ENCODE measurements at regions not wholly inside any gene's neighbourhood (a gene's known extent, or its start where the extent isn't known, plus 50 kb on each side); places are given as distances from the start of the nearest gene placed in this dataset.

GRCh38 chr5:102638912-102639652, 116.0 kb upstream of the PAM start:
- DNase-seq (ENCODE audit: low spot score in 2 of 2): no peak
- H3K4me3 ChIP-seq (ENCODE audit: low read depth, poor library complexity, severe bottlenecking): no peak overlapping the region
- TF ChIP-seq CTCF (IDR thresholded peaks at IDR 0.05): no peak
- no peak for TF ChIP-seq POLR2A (IDR thresholded peaks at IDR 0.05)
- intact Hi-C loops (cut with DNase I; ENCODE audit: low total_unique reads): no loop called here
- 49 to 55% methylated on average over 2 of the region's 2 CpGs for WGBS, 2 donors

GRCh38 chr5:102649731-102650130, 105.4 kb upstream of the PAM start:
- no peak overlapping the region for H3K4me3 ChIP-seq (ENCODE audit: low read depth, poor library complexity, severe bottlenecking)
- TF ChIP-seq CTCF (IDR thresholded peaks at IDR 0.05) (no peak), POLR2A (IDR thresholded peaks at IDR 0.05) (no peak)
- no peak for DNase-seq (ENCODE audit: low spot score in 2 of 2)
- 41 to 46% methylated on average over 1 of the region's 1 CpG for WGBS, 2 donors
- intact Hi-C loops (cut with DNase I; ENCODE audit: low total_unique reads): no loop called here

DNA sequence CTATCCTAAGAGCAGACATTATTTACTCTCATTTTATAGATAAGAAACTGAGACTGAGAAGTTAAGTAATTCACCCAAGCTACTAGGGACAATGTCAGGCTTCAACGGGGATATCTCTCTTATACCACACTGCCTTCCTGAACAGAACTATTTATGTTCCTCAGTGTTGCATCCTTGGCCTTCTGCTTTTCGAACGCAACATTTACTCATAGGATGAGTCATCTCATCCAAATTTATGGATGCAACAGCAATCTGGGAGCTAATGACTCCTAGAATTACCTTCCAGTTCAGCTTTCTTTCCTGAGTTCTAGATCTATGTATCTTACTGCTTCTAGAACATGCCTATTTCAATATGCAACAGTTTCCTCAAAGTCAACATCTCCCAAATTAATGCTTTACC, 103.6 kb upstream of the PAM start:
- intact Hi-C loops (cut with DNase I; ENCODE audit: low total_unique reads): no loop called here
- H3K4me3 ChIP-seq (ENCODE audit: low read depth, poor library complexity, severe bottlenecking): no peak overlapping the region
- 78 to 82% methylated on average over 3 of the region's 3 CpGs for whole genome bisulfite sequencing, 2 donors
- DNase-seq (ENCODE audit: low spot score in 2 of 2): no peak
- TF ChIP-seq POLR2A (IDR thresholded peaks at IDR 0.05) (no peak), CTCF (IDR thresholded peaks at IDR 0.05) (no peak)

GRCh38 chr5:102654559-102655349, 100.4 kb upstream of the PAM start:
- WGBS, 2 donors: 32 to 46% methylated on average over 1 of the region's 1 CpG
- TF ChIP-seq CTCF (IDR thresholded peaks at IDR 0.05): no peak
- no peak for TF ChIP-seq POLR2A (IDR thresholded peaks at IDR 0.05)
- intact Hi-C loops (cut with DNase I; ENCODE audit: low total_unique reads): no loop called here
- H3K4me3 ChIP-seq (ENCODE audit: low read depth, poor library complexity, severe bottlenecking): no peak overlapping the region
- DNase-seq (ENCODE audit: low spot score in 2 of 2): no peak

GRCh38 chr5:102659151-102659550, 96.0 kb upstream of the PAM start:
- DNase-seq (ENCODE audit: low spot score in 2 of 2): no peak
- TF ChIP-seq CTCF (IDR thresholded peaks at IDR 0.05) (no peak), POLR2A (IDR thresholded peaks at IDR 0.05) (no peak)
- intact Hi-C loops (cut with DNase I; ENCODE audit: low total_unique reads): no loop called here
- 71 to 73% methylated on average over 2 of the region's 2 CpGs for WGBS, 2 donors
- no peak overlapping the region for H3K4me3 ChIP-seq (ENCODE audit: low read depth, poor library complexity, severe bottlenecking)

All from lower leg skin (tissue), 4 donors.